Testis (tissue), 2 donors: ENCODE measurements at regions not wholly inside any gene's neighbourhood (a gene's known extent, or its start where the extent isn't known, plus 50 kb on each side); places are given as distances from the start of the nearest gene placed in this dataset.

ENCODE experiments used
- DNase-seq: peaks from one replicate; pipeline ENCODE4 v3.0.0-alpha.2; 2019
- H3K27ac ChIP-seq, 2 donors: fragments of 200-600 bp; sonication (generic); one replicate each; pipeline ENCODE4 v1.5.1; 2019
- H3K27me3 ChIP-seq: fragments of 200-600 bp; sonication (generic); one replicate; pipeline ENCODE4 v1.5.1; 2019
- H3K36me3 ChIP-seq: fragments of 200-600 bp; sonication (generic); one replicate; pipeline ENCODE4 v1.5.1; 2017; ENCODE audit warnings: low read depth; ENCODE audit errors: missing control alignments
- H3K4me1 ChIP-seq: fragments of 200-600 bp; sonication (generic); one replicate; pipeline ENCODE4 v1.5.1; 2019
- H3K4me3 ChIP-seq, 2 donors: fragments of 200-600 bp; sonication (generic); one replicate each; pipeline ENCODE4 v1.5.1; 2017 to 2019
- H3K9me3 ChIP-seq: fragments of 200-600 bp; sonication (generic); one replicate; pipeline ENCODE4 v1.5.1; 2017
- CTCF ChIP-seq, 3 experiments: fragments of 450-650 bp in 2 of 3; fragments of 200-600 bp in 1 of 3; sonication (generic) in 1 of 3; IDR thresholded peaks; one replicate each; pipeline ENCODE4 v1.5.1; 2016 to 2019; ENCODE audit warnings: antibody characterized with exemption in 3 of 3, mild to moderate bottlenecking in 2 of 3, moderate library complexity in 1 of 3
- POLR2A ChIP-seq: fragments of 450-650 bp; IDR thresholded peaks from one replicate; pipeline ENCODE4 v1.6.1; 2017; ENCODE audit warnings: antibody characterized with exemption, mild to moderate bottlenecking, moderate library complexity
- WGBS, 2 donors: methylation state at CpG; one replicate each; pipeline ENCODE4 v1.1.5; 2018; 5-methylcytosine and 5-hydroxymethylcytosine counted together
- intact Hi-C: fragments of 100-400 bp; cut with DNase I; formaldehyde crosslinking; loops from one replicate; pipeline ENCODE4 v1.15.1; 2023; ENCODE audit warnings: low total_unique reads

- H3K4me1 ChIP-seq: peaks cover 13% of the 10 kb centered on the region
- DNase-seq: no peak
- no peak for TF ChIP-seq POLR2A
- no peak for TF ChIP-seq CTCF (IDR thresholded peaks at IDR 0.05)
- H3K27ac ChIP-seq: no peak overlapping the region
- H3K36me3 ChIP-seq: no peaks in the 10 kb centered on the region
- no peaks in the 10 kb centered on the region for H3K9me3 ChIP-seq
- intact Hi-C loops: no loop called here
- no peak overlapping the region for H3K4me3 ChIP-seq
- no peaks in the 10 kb centered on the region for H3K27me3 ChIP-seq
- WGBS, 2 donors: 94 to 96% methylated on average over 7 of the region's 7 CpGs
Measured at GRCh38 chr2:236665101-236665500, 95.5 kb downstream of the ACKR3 start.

- Histone ChIP-seq H3K4me3 (no peak overlapping the region), H3K4me1 (peaks cover 13% of the 10 kb centered on the region), H3K27me3 (no peaks in the 10 kb centered on the region), H3K27ac (no peak overlapping the region), H3K36me3 (no peaks in the 10 kb centered on the region), H3K9me3 (no peaks in the 10 kb centered on the region)
- 94 to 97% methylated on average over 11 of the region's 11 CpGs for WGBS, 2 donors
- TF ChIP-seq CTCF (IDR thresholded peaks at IDR 0.05) (no peak), POLR2A (no peak)
- intact Hi-C loops: no loop called here
- no peak for DNase-seq
Measured at GRCh38 chr2:236665572-236666118, 96.0 kb downstream of the ACKR3 start.

- Histone ChIP-seq H3K27ac (no peak overlapping the region), H3K4me1 (peaks cover 7% of the 10 kb centered on the region), H3K4me3 (no peak overlapping the region), H3K27me3 (no peaks in the 10 kb centered on the region), H3K36me3 (no peaks in the 10 kb centered on the region), H3K9me3 (no peaks in the 10 kb centered on the region)
- 94 to 96% methylated on average over 14 of the region's 14 CpGs for WGBS, 2 donors
- TF ChIP-seq POLR2A (no peak), CTCF (IDR thresholded peaks at IDR 0.05) (no peak)
- no peak for DNase-seq
- intact Hi-C loops: no loop called here
Measured at GRCh38 chr2:236666646-236667204, 97.1 kb downstream of the ACKR3 start.

- Histone ChIP-seq H3K4me3 (no peak overlapping the region), H3K9me3 (no peaks in the 10 kb centered on the region), H3K36me3 (no peaks in the 10 kb centered on the region), H3K27ac (no peak overlapping the region), H3K27me3 (no peaks in the 10 kb centered on the region), H3K4me1 (peaks cover 7% of the 10 kb centered on the region)
- intact Hi-C loops: no loop called here
- 94 to 95% methylated on average over 3 to 4 of the region's 4 CpGs for WGBS, 2 donors
- TF ChIP-seq POLR2A (no peak), CTCF (IDR thresholded peaks at IDR 0.05) (no peak)
- DNase-seq: no peak
Measured at GRCh38 chr2:236667526-236667925, 97.9 kb downstream of the ACKR3 start.

GRCh38 chr2:236668531-236668969 lies 98.9 kb downstream of the ACKR3 start:
- H3K36me3 ChIP-seq: no peaks in the 10 kb centered on the region
- no peaks in the 10 kb centered on the region for H3K9me3 ChIP-seq
- intact Hi-C loops: no loop called here
- TF ChIP-seq POLR2A (no peak), CTCF (IDR thresholded peaks at IDR 0.05) (no peak)
- H3K27ac ChIP-seq: no peak overlapping the region
- no peak for DNase-seq
- H3K4me1 ChIP-seq: no peaks in the 10 kb centered on the region
- WGBS, 2 donors: 95 to 100% methylated on average over 4 to 8 of the region's 8 CpGs
- H3K27me3 ChIP-seq: no peaks in the 10 kb centered on the region
- H3K4me3 ChIP-seq: no peak overlapping the region
